ENCODE measurements at regions not wholly inside any gene's neighbourhood (a gene's known extent, or its start where the extent isn't known, plus 50 kb on each side); places are given as distances from the start of the nearest gene placed in this dataset.

GRCh38 chr12:22802883-22803630, 178.1 kb downstream of the ETNK1 start:
- TF ChIP-seq SMC3 (IDR thresholded peaks at IDR 0.05; ENCODE audit: low read depth, low read length) = no peak
- TF ChIP-seq, protein P1, sequence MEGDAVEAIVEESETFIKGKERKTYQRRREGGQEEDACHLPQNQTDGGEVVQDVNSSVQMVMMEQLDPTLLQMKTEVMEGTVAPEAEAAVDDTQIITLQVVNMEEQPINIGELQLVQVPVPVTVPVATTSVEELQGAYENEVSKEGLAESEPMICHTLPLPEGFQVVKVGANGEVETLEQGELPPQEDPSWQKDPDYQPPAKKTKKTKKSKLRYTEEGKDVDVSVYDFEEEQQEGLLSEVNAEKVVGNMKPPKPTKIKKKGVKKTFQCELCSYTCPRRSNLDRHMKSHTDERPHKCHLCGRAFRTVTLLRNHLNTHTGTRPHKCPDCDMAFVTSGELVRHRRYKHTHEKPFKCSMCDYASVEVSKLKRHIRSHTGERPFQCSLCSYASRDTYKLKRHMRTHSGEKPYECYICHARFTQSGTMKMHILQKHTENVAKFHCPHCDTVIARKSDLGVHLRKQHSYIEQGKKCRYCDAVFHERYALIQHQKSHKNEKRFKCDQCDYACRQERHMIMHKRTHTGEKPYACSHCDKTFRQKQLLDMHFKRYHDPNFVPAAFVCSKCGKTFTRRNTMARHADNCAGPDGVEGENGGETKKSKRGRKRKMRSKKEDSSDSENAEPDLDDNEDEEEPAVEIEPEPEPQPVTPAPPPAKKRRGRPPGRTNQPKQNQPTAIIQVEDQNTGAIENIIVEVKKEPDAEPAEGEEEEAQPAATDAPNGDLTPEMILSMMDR (conservative IDR thresholded peaks at IDR 0.05; ENCODE audit: low read depth, low read length) = no peak
- no peak for TF ChIP-seq MAFK (IDR thresholded peaks at IDR 0.05; ENCODE audit: low read depth, low read length)
- TF ChIP-seq RAD21 (IDR thresholded peaks at IDR 0.05; ENCODE audit: low read length) = no peak
- no peak for TF ChIP-seq MAZ (IDR thresholded peaks at IDR 0.05; ENCODE audit: borderline replicate concordance, low read depth, low read length)
- no peak for TF ChIP-seq POLR2A (IDR thresholded peaks at IDR 0.05; ENCODE audit: low read depth, low read length)
- TF ChIP-seq RFX5 (IDR thresholded peaks at IDR 0.05; ENCODE audit: low read depth, low read length) = no peak
- TF ChIP-seq CHD1 (IDR thresholded peaks at IDR 0.05; ENCODE audit: low read depth, low read length) = no peak
- TF ChIP-seq CEBPB (IDR thresholded peaks at IDR 0.05; ENCODE audit: low read depth, low read length) = no peak
- TF ChIP-seq, protein P2, sequence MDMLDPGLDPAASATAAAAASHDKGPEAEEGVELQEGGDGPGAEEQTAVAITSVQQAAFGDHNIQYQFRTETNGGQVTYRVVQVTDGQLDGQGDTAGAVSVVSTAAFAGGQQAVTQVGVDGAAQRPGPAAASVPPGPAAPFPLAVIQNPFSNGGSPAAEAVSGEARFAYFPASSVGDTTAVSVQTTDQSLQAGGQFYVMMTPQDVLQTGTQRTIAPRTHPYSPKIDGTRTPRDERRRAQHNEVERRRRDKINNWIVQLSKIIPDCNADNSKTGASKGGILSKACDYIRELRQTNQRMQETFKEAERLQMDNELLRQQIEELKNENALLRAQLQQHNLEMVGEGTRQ (IDR thresholded peaks at IDR 0.05; ENCODE audit: low read depth, low read length) = no peak
- no peak for TF ChIP-seq ELK1 (IDR thresholded peaks at IDR 0.05; ENCODE audit: borderline replicate concordance, low read depth, low read length)
- TF ChIP-seq RCOR1 (IDR thresholded peaks at IDR 0.05; ENCODE audit: insufficient replicate concordance, low read length) = no peak
- no peak for TF ChIP-seq BHLHE40 (IDR thresholded peaks at IDR 0.05; ENCODE audit: low read depth, low read length)
- no peak for TF ChIP-seq MXI1 (IDR thresholded peaks at IDR 0.05; ENCODE audit: borderline replicate concordance, low read depth, low read length)
